K562 (cell line): ENCODE measurements at regions not wholly inside any gene's neighbourhood (a gene's known extent, or its start where the extent isn't known, plus 50 kb on each side); places are given as distances from the start of the nearest gene placed in this dataset.
"Not testable (repeated sequence)": the region's sequence is repeated elsewhere in the genome, so short reads cannot be mapped to it uniquely, and the experiment has no call there.

ENCODE experiments used
- ATAC-seq: fragments of 200-7000 bp; cut with Tn5 transposase; 3 replicates; pipeline ENCODE4 v1.9.1; 2020; ENCODE audit warnings: moderate library complexity
- BruUV-seq: library from RNA; stranded (reverse); fragments of 400-500 nt; replicated peaks from 2 replicates; lab custom pipeline; 2021; lab: Mats Ljungman, UMichigan
- CTCF ChIA-PET: fragments of 300-600 bp; formaldehyde crosslinking; extraction: SDS; loops from one replicate; lab custom pipeline; 2021; ENCODE audit warnings: low intra/inter-chr PET ratio; lab: Yijun Ruan, JAX
- POLR2A ChIA-PET: fragments of 300-600, 350-650 bp; sonication (Branson Sonifier 250); formaldehyde crosslinking; extraction: SDS; loops from one replicate; lab custom pipeline; 2021; ENCODE audit warnings: antibody characterized with exemption, inconsistent platforms; lab: Yijun Ruan, JAX
- DNase-seq, 4 experiments: peaks; one replicate each; pipeline versions ENCODE4 v3.0.0 to v3.0.0-alpha.2; 2011 to 2018; ENCODE audit warnings: low spot score in 3 of 4, mixed read lengths in 3 of 4; ENCODE audit errors: extremely low read depth in 1 of 4
- FAIRE-seq: peaks from 2 replicates; lab custom pipeline; 2011; peaks lifted over from hg19 to GRCh38; lab: Jason Lieb, UNC
- H2AFZ ChIP-seq: 2 replicates; pipeline ENCODE4 v1.6.0; 2011; ENCODE audit warnings: low read depth, low read length, control low read depth, inconsistent platforms
- H3K27ac ChIP-seq: fragments of 200-600 bp; 3 replicates; pipeline ENCODE4 v1.8.0; 2011; ENCODE audit warnings: low read depth, mild to moderate bottlenecking, control low read depth, inconsistent platforms, low read length, moderate library complexity, mixed read lengths; ENCODE audit errors: extremely low read depth
- H3K27me3 ChIP-seq, 2 experiments: fragments of 300-600 bp in 1 of 2; 2 replicates in 1 of 2; 3 replicates in 1 of 2; pipeline versions ENCODE4 v1.6.0 to v1.8.0; 2011; ENCODE audit warnings: inconsistent platforms in 2 of 2, low read length in 2 of 2, mild to moderate bottlenecking in 1 of 2, mixed read lengths in 1 of 2, moderate library complexity in 1 of 2; ENCODE audit not compliant: control insufficient read depth in 2 of 2, insufficient read depth in 2 of 2
- H3K36me3 ChIP-seq: fragments of 300-600 bp; 3 replicates; pipeline ENCODE4 v1.8.0; 2011; ENCODE audit warnings: mild to moderate bottlenecking, low read length, inconsistent platforms; ENCODE audit not compliant: control insufficient read depth, insufficient read depth
- H3K4me1 ChIP-seq, 2 experiments: fragments of 200-600 bp in 1 of 2; replicated peaks in 1 of 2; 2 replicates in 1 of 2; 3 replicates in 1 of 2; pipeline versions ENCODE4 v1.5.1 to v1.8.0; 2011; ENCODE audit warnings: inconsistent platforms in 2 of 2, low read length in 2 of 2, mild to moderate bottlenecking in 1 of 2, mixed read lengths in 1 of 2, moderate library complexity in 1 of 2; ENCODE audit not compliant: control insufficient read depth in 2 of 2, insufficient read depth in 2 of 2
- H3K4me2 ChIP-seq: 2 replicates; pipeline ENCODE4 v1.6.1; 2011; ENCODE audit warnings: low read length, control low read depth, inconsistent platforms, mixed read lengths; ENCODE audit not compliant: insufficient read depth
- H3K4me3 ChIP-seq: fragments of 200-600 bp; sonication (generic), shearing (Covaris generic); 2 replicates; pipeline ENCODE4 v1.5.1; 2016; ENCODE audit warnings: control low read depth, inconsistent platforms
- H3K79me2 ChIP-seq: fragments of 200-600 bp; 3 replicates; pipeline ENCODE4 v1.8.0; 2011; ENCODE audit warnings: low read length, inconsistent platforms; ENCODE audit not compliant: control insufficient read depth, insufficient read depth
- H3K9ac ChIP-seq, 2 experiments: 2 replicates each; pipeline versions ENCODE4 v1.6.0 to v1.6.1; 2011; ENCODE audit warnings: low read depth in 2 of 2, low read length in 2 of 2, control low read depth in 1 of 2, inconsistent platforms in 1 of 2, mild to moderate bottlenecking in 1 of 2, mixed read lengths in 1 of 2; ENCODE audit not compliant: insufficient read depth in 1 of 2
- H3K9me1 ChIP-seq: one replicate; pipeline ENCODE4 v1.6.0; 2011; ENCODE audit warnings: inconsistent platforms, mild to moderate bottlenecking, low read length, moderate library complexity; ENCODE audit not compliant: control insufficient read depth, insufficient read depth
- H3K9me3 ChIP-seq: replicated peaks from 2 replicates; pipeline ENCODE4 v1.5.1; 2011; ENCODE audit warnings: low read depth, low read length, inconsistent platforms; ENCODE audit not compliant: control insufficient read depth, insufficient read depth
- H4K20me1 ChIP-seq: replicated peaks from 2 replicates; pipeline ENCODE4 v1.6.1; 2011; ENCODE audit warnings: low read length, inconsistent platforms, mixed read lengths; ENCODE audit not compliant: control insufficient read depth, insufficient read depth
- E2F4 ChIP-seq: sonication (generic); formaldehyde crosslinking; IDR thresholded peaks from 2 replicates; pipeline ENCODE4 v1.8.0; 2022; ENCODE audit warnings: mild to moderate bottlenecking, low read depth, missing genetic modification reagents
- ELK3 ChIP-seq: fragments of 450-650 bp; formaldehyde crosslinking; IDR thresholded peaks from 2 replicates; pipeline ENCODE4 v1.4.0; 2020; ENCODE audit warnings: mild to moderate bottlenecking
- HOMEZ ChIP-seq: fragments of 250-450 bp; sonication (Bioruptor Pico); IDR thresholded peaks from 2 replicates; pipeline ENCODE4 v1.4.0; 2020; ENCODE audit warnings: mild to moderate bottlenecking, moderate library complexity
- PML ChIP-seq: IDR thresholded peaks from 2 replicates; pipeline ENCODE4 v1.6.1; 2012; ENCODE audit warnings: low read length, inconsistent platforms
- SP2 ChIP-seq: IDR thresholded peaks from 2 replicates; pipeline ENCODE4 v1.6.1; 2011; ENCODE audit warnings: mild to moderate bottlenecking, low read depth, low read length, moderate library complexity; ENCODE audit not compliant: poor library complexity, severe bottlenecking; ENCODE audit errors: extremely low read depth
- ZNF263 ChIP-seq: sonication (generic); formaldehyde crosslinking; IDR thresholded peaks from 2 replicates; pipeline ENCODE4 v1.8.0; 2022; ENCODE audit warnings: mild to moderate bottlenecking, missing genetic modification reagents, borderline replicate concordance
- ZNF766 ChIP-seq: fragments of 200-800 bp; sonication (Bioruptor generic); conservative IDR thresholded peaks from 2 replicates; pipeline ENCODE4 v1.6.1; 2016; ENCODE audit warnings: missing genetic modification characterization, missing compliant biosample characterization
- WGBS: fragments of 100-300 bp; shearing (Covaris generic); methylation state at CpG from one replicate; pipeline ENCODE4 v1.1.6; 2016; ENCODE audit warnings: low coverage, mixed read lengths; ENCODE audit not compliant: insufficient coverage; ENCODE audit errors: missing lambda C conversion rate; 5-methylcytosine and 5-hydroxymethylcytosine counted together
- in situ Hi-C: fragments of 300-500 bp; cut with MboI; formaldehyde crosslinking; loops from 4 replicates; pipeline ENCODE4 v1.15.0; 2018; ENCODE audit warnings: inconsistent platforms, mixed read lengths
- intact Hi-C: fragments of 100-400 bp; cut with micrococcal nuclease; formaldehyde crosslinking; loops from 2 replicates; pipeline ENCODE4 v1.14.2; 2022

- H3K4me2 ChIP-seq, H3K36me3 ChIP-seq, H3K27me3 ChIP-seq, H3K9me1 ChIP-seq, H3K4me1 ChIP-seq, ATAC-seq, BruUV-seq, intact Hi-C loops, CTCF ChIA-PET, in situ Hi-C loops, H3K27ac ChIP-seq, H4K20me1 ChIP-seq, FAIRE-seq, DNase-seq, H3K9ac ChIP-seq, H3K79me2 ChIP-seq, H2AFZ ChIP-seq, H3K9me3 ChIP-seq, H3K4me3 ChIP-seq: not testable (repeated sequence)
- WGBS = 5% methylated on average over 15 of the region's 44 CpGs
- POLR2A ChIA-PET = interaction anchor here (0.7 to 1.2 kb wide), 2 partner anchors 11 to 69 kb away, joined by 3 read pairs; no protein-coding TSS in a partner anchor
Measured at GRCh38 chr3:86757322-86758179, 233.4 kb downstream of the VGLL3 start.

- Histone ChIP-seq H3K27ac (no peak overlapping the region), H3K9me3 (no peaks in the 10 kb centered on the region), H4K20me1 (no peaks in the 10 kb centered on the region), H3K36me3 (no peaks in the 10 kb centered on the region), H3K4me2 (no peak overlapping the region), H3K4me1 (no peaks in the 10 kb centered on the region), H3K9me1 (no peaks in the 10 kb centered on the region), H2AFZ (no peak overlapping the region), H3K27me3 (no peaks in the 10 kb centered on the region), H3K4me3 (no peak overlapping the region), H3K79me2 (no peaks in the 10 kb centered on the region), H3K9ac (no peak overlapping the region)
- in situ Hi-C loops (no loop called here), intact Hi-C loops (no loop called here)
- ChIA-PET CTCF (no interaction called here), POLR2A (no interaction called here)
- DNase-seq (no peak), FAIRE-seq (no peak), ATAC-seq (no peak)
- 0% methylated on average over 1 of the region's 6 CpGs for WGBS
- no TSS peak for BruUV-seq
- TF ChIP-seq ZNF263 (no peak), ELK3 (CRISPR knock-in tag) (no peak), HOMEZ (no peak), SP2 (no peak), ZNF766 (CRISPR knock-in tag) (no peak), E2F4 (no peak), PML (no peak)
Measured at GRCh38 chr3:86748015-86748414, 242.9 kb downstream of the VGLL3 start.
